Activated CD4-positive, alpha-beta T cell treated with anti-CD3 and anti-CD28 coated beads for 36 hours (primary cell): ENCODE measurements at regions not wholly inside any gene's neighbourhood (a gene's known extent, or its start where the extent isn't known, plus 50 kb on each side); places are given as distances from the start of the nearest gene placed in this dataset.
"Not testable (repeated sequence)": the region's sequence is repeated elsewhere in the genome, so short reads cannot be mapped to it uniquely, and the experiment has no call there.

Source experiments
- ATAC-seq: fragments of 200-7000 bp; cut with Tn5 transposase; one replicate; pipeline ENCODE4 v1.10.0; 2021; ENCODE audit warnings: mild to moderate bottlenecking, moderate library complexity
- CTCF ChIA-PET: fragments of 350-600 bp; sonication (Branson Sonifier 250); formaldehyde crosslinking; loops from one replicate; lab custom pipeline; 2021; ENCODE audit warnings: antibody characterized with exemption; lab: Charles Lee
- POLR2A ChIA-PET: fragments of 350-600 bp; sonication (Branson Sonifier 250); formaldehyde crosslinking; loops from one replicate; lab custom pipeline; 2021; ENCODE audit warnings: antibody characterized with exemption, inconsistent platforms; lab: Charles Lee
- DNase-seq: peaks from one replicate; pipeline ENCODE4 v3.0.0-alpha.2; 2020
- H3K27ac Mint-ChIP-seq: one replicate; pipeline ENCODE4 v1.8.0; 2021; ENCODE audit warnings: mixed read lengths
- H3K27me3 Mint-ChIP-seq: one replicate; pipeline ENCODE4 v1.8.0; 2021; ENCODE audit warnings: mixed read lengths
- H3K36me3 Mint-ChIP-seq: one replicate; pipeline ENCODE4 v1.8.0; 2021; ENCODE audit warnings: low read depth, mixed read lengths
- H3K4me1 Mint-ChIP-seq: one replicate; pipeline ENCODE4 v1.8.0; 2021; ENCODE audit warnings: mixed read lengths
- H3K4me3 Mint-ChIP-seq: one replicate; pipeline ENCODE4 v1.8.0; 2021; ENCODE audit warnings: mild to moderate bottlenecking, moderate library complexity, mixed read lengths
- H3K9me3 Mint-ChIP-seq: one replicate; pipeline ENCODE4 v1.8.0; 2021; ENCODE audit warnings: low read depth, mixed read lengths
- intact Hi-C, 2 experiments: fragments of 100-400 bp; cut with DNase I in 1 of 2; cut with micrococcal nuclease in 1 of 2; formaldehyde crosslinking; loops; one replicate each; pipeline versions ENCODE4 v1.14.2 to v1.15.1; 2022 to 2024; cut with DNase I, micrococcal nuclease

DNA sequence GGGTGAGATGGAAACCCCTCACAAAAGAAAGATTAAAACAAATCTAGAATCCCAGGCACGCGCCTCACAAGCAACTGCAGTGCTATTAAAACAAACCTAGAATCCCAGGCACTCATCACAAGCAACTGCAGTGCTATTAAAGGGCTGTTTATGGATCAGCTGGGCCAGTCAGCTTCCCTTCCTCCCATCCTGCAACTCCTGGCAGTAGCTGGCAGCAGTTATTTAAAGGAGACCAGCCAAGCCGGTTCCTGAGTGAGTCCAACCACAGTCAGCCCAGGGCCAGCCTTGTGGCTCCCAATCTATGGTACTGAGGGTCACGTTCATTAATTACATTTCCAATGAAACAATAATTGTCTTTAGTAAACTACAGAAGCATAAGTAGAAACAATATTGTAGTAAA, 1673.5 kb downstream of the SPATA31A7 start:
- H3K27me3 Mint-ChIP-seq: peaks cover 33% of the 10 kb centered on the region
- H3K4me1 Mint-ChIP-seq, H3K27ac Mint-ChIP-seq, ATAC-seq, intact Hi-C loops, H3K36me3 Mint-ChIP-seq, CTCF ChIA-PET, H3K9me3 Mint-ChIP-seq, DNase-seq, POLR2A ChIA-PET, H3K4me3 Mint-ChIP-seq: not testable (repeated sequence)

DNA sequence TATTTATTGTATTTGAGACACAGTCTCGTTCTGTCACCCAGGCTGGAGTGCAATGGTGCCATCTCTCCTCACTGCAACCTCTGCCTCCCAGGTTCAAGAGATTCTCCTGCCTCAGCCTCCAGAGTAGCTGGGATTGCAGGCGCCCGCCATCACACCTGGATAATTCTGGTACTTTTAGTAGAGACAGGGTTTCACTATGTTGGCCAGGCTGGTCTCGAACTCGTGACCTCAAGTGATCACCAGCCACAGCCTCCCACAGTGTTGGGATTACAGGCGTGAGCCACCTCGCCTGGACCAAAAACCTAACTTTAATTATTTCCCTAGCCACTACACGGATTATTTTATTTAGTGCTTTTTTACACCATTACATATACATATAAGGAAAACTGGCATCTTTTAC, 1674.0 kb downstream of the SPATA31A7 start:
- not testable (repeated sequence) for H3K9me3 Mint-ChIP-seq

DNA sequence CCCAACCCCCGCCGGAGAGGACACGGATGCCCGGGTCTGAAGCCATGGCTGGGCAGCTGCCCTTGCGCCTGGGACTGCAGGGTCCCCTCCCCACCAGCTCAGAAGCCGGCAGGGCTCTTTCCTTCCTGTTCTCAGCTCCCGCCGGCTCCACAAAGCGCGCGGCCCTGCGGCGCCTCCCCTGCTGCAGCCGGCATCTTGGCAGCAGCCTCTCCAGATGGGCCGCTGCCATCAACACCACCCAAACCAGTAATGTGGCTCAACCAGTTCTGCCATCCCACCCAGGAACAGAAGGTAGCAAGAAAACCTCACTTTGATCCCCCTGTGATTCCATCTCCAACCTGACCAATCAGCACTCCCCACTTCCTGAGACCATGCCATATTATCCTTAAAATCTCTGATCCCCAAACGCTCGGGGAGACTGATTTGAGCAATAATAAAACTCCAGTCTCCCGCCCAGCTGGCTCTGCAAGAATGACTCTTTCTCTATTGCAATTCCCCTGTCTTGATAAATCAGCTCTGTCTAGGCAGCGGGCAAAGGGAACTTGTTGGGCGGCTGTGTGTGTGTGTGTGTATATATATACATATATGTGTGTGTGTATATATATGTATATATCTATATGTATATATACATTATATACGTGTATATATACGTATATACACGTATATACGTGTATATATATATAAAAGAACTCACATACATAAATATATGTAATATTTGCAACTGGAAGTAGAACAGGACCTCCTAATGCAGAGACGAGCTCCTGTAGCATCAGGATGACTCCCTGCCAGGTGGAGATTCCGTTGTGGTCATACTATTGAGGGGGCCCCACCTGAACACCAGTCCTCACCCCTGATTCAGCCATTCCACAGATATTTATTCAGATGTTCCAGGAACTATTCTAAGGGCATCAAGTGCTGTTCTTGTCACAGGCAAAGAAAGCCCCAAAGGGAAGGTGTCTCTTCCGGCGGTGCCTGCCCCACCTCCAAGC, 1674.9 kb downstream of the SPATA31A7 start:
- CTCF ChIA-PET, H3K27ac Mint-ChIP-seq, H3K9me3 Mint-ChIP-seq, POLR2A ChIA-PET, H3K4me3 Mint-ChIP-seq, H3K36me3 Mint-ChIP-seq, ATAC-seq, H3K4me1 Mint-ChIP-seq, intact Hi-C loops: not testable (repeated sequence)
- peaks cover 33% of the 10 kb centered on the region for H3K27me3 Mint-ChIP-seq
- peak; percentile 18 for DNase-seq

More for the DNA sequence above, 1674.0 kb downstream of the SPATA31A7 start:
- DNase-seq, CTCF ChIA-PET, H3K36me3 Mint-ChIP-seq, H3K27ac Mint-ChIP-seq, intact Hi-C loops, ATAC-seq, H3K4me3 Mint-ChIP-seq, POLR2A ChIA-PET, H3K4me1 Mint-ChIP-seq: not testable (repeated sequence)
- peaks cover 33% of the 10 kb centered on the region for H3K27me3 Mint-ChIP-seq

DNA sequence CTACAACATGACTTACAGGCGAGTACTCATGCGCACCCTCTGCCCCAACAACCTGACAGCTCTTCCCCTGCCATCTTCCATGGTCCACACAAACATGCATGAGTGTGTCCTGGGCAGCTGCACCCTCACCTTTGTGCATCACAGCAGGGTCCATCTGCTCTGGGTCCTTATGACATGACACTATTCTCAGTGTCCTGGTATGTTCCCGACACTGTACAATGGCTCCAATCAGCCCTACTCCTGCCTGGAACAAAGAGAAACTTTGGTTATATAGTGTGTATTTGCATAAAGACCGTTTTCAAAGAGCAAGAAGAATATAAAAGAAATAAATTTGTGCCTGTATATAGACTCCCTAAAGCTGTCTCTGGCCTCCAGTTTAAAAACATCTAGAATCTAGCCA, 1679.2 kb downstream of the SPATA31A7 start:
- intact Hi-C loops, DNase-seq, ATAC-seq, POLR2A ChIA-PET, H3K27ac Mint-ChIP-seq, CTCF ChIA-PET, H3K4me1 Mint-ChIP-seq, H3K36me3 Mint-ChIP-seq, H3K4me3 Mint-ChIP-seq, H3K9me3 Mint-ChIP-seq: not testable (repeated sequence)
- peaks cover 21% of the 10 kb centered on the region for H3K27me3 Mint-ChIP-seq

DNA sequence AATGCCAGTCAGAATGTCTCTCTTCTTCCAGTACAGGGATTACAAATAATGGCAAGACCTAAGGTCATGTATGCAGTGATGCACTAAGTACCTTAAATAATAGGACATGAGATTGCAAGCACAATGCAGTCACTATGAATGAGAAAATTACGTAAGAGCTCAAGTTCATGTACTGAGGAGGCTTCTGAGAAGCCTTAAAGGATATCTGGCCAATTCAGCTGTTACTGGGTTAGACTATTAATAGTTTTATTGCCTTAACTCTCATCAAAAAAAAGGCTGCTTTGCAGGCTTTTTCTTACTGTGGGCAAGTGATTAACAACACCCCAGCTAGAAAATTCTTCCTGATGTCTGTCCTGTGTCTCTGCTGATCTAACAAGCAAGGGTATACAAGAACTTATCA, 1681.9 kb downstream of the SPATA31A7 start:
- H3K4me3 Mint-ChIP-seq, DNase-seq, H3K27me3 Mint-ChIP-seq, ATAC-seq, H3K4me1 Mint-ChIP-seq, H3K9me3 Mint-ChIP-seq, POLR2A ChIA-PET, intact Hi-C loops, CTCF ChIA-PET, H3K36me3 Mint-ChIP-seq, H3K27ac Mint-ChIP-seq: not testable (repeated sequence)

DNA sequence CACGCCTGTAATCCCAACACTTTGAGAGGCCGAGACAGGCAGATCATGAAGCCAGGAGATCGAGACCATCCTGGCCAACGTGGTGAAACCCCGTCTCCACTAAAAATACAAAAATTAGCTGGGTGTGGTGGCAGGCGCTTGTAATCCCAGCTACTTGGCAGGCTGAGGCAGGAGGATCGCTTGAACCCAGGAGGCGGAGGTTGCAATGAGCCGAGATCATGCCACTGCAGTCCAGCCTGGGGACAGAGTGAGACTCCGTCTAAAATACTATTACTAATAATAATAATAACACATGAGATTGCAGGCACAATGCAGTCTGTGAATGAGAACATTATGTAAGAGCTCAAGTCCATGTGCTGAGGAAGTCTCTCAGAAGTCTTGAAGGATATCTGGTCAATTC, 1684.4 kb downstream of the SPATA31A7 start:
- H3K9me3 Mint-ChIP-seq, H3K4me3 Mint-ChIP-seq, ATAC-seq, H3K4me1 Mint-ChIP-seq, intact Hi-C loops, POLR2A ChIA-PET, H3K36me3 Mint-ChIP-seq, DNase-seq, CTCF ChIA-PET, H3K27ac Mint-ChIP-seq: not testable (repeated sequence)
- H3K27me3 Mint-ChIP-seq: peaks cover 15% of the 10 kb centered on the region

DNA sequence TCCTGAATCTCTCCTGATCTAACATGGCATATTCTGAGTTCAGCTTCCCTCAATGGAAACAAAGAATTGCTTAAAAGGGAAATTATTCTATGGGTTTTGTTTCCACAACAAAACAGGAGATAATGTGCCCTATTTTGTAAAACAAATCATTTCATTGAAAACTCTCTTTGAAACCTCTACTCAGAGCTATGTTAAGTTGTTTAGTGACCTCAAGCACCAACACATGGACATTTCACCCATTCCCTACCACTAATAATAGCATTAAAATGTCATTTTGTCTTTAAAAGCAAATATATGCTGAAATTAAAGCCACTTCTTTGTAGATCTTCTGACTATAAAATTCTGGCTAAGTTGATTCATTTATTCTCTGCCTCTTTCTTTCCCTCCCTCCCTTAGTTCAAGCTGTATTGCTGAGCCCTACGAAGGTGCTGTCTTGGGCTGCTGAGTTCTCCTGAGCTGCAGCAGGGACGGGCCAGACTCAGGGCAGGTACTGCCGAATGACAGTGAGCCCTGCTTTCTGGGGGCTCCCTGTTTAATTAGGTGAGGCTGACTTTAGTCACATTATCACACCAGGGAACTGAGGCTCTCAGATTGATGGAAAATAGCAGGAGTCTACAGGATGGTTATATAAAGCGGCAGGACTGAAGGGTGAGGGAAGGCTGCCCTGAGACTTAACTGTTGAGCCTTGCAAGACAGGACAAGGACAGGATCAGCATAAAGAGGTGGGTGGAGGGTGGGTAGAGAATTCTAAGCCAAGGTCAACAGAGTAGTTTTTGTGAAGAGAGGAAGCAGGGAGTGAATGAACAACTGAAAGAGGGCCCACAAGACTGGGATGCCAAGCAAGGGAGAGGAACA, 1685.1 kb downstream of the SPATA31A7 start:
- ATAC-seq, H3K9me3 Mint-ChIP-seq, H3K4me3 Mint-ChIP-seq, CTCF ChIA-PET, H3K36me3 Mint-ChIP-seq, intact Hi-C loops, H3K4me1 Mint-ChIP-seq, POLR2A ChIA-PET, H3K27ac Mint-ChIP-seq, DNase-seq: not testable (repeated sequence)
- H3K27me3 Mint-ChIP-seq: peaks cover 18% of the 10 kb centered on the region

DNA sequence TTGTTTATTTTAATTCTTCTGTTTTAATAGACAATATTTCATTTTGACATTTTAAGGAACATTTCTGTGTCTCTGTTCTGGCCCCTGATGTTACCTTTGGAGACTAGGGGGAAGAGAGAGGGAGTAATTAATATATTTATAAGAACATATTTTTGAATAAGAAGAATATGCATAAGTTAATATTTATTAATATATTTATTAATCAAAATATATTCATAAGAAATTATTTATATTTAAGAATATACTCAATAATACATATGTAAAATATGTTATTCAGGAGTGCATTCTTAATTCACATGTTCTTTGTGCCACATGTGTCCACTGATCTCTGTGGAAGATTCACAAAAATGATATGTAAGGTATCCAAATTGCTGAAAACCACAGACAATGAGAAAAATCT, 1687.7 kb downstream of the SPATA31A7 start:
- H3K9me3 Mint-ChIP-seq, POLR2A ChIA-PET, CTCF ChIA-PET, intact Hi-C loops, H3K36me3 Mint-ChIP-seq, ATAC-seq, H3K27ac Mint-ChIP-seq, H3K4me1 Mint-ChIP-seq, DNase-seq, H3K4me3 Mint-ChIP-seq: not testable (repeated sequence)
- H3K27me3 Mint-ChIP-seq: peaks cover 24% of the 10 kb centered on the region

DNA sequence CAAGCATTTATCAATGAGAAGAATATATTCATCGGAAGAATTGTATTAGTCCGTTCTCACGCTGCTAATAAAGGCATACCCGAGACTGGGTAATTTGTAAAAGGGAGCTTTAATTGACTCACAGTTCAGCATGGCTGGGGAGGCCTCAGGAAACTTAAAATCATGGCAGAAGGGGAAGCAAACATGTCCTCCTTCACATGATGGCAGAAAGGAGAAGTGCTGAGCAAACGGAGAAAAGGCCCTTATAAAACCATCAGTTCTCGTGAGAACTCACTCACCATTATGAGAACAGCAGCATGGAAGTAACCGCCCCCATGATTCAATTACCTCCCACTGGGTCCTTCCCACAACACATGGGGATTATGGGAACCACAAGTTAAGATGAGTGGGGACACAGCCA, 1688.2 kb downstream of the SPATA31A7 start:
- POLR2A ChIA-PET, H3K36me3 Mint-ChIP-seq, H3K4me1 Mint-ChIP-seq, CTCF ChIA-PET, H3K4me3 Mint-ChIP-seq, ATAC-seq, DNase-seq, H3K27ac Mint-ChIP-seq, intact Hi-C loops, H3K9me3 Mint-ChIP-seq: not testable (repeated sequence)
- H3K27me3 Mint-ChIP-seq: peaks cover 24% of the 10 kb centered on the region

DNA sequence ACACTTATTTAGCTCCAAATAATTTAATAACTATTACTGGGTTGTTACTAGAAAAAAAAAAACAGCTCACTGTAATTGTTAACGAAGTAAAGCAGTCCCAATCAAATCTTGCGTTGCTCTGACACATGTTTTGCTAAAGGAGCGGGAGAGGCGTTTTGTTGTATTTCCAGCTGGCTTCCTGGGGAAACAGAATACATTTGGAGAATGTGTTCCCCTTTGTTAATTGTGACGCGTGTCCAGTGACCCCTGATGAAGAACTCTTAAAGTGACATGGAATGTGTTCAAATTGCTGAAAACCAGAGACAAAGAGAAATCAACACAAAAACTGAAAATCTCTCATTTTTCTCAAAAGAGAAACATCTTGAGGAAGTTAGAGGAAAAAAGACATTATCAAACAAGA, 1690.6 kb downstream of the SPATA31A7 start:
- H3K27me3 Mint-ChIP-seq: peaks cover 22% of the 10 kb centered on the region
- H3K4me1 Mint-ChIP-seq, DNase-seq, POLR2A ChIA-PET, ATAC-seq, H3K9me3 Mint-ChIP-seq, intact Hi-C loops, H3K4me3 Mint-ChIP-seq, H3K27ac Mint-ChIP-seq, H3K36me3 Mint-ChIP-seq, CTCF ChIA-PET: not testable (repeated sequence)

DNA sequence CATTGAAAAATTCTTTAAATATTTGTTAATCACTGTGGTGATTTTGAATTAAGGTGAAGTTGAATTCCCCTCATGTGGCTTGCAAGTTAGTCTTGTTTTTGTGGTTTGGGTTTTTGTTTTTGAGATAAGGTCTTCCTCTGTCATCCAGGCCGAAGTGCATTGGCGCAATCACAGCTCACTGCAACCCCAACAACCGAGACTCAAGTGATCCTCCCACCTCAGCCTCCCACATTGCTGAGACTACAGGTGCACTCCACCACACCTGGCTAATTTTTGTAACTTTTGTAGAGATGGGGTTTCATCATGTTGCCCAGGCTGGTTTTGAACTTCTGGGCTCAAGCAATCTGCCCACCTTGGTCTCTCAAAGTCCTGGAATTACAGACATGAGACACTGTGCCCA, 1691.1 kb downstream of the SPATA31A7 start:
- ATAC-seq, H3K9me3 Mint-ChIP-seq, CTCF ChIA-PET, H3K4me3 Mint-ChIP-seq, H3K4me1 Mint-ChIP-seq, POLR2A ChIA-PET, H3K36me3 Mint-ChIP-seq, DNase-seq, intact Hi-C loops, H3K27ac Mint-ChIP-seq: not testable (repeated sequence)
- H3K27me3 Mint-ChIP-seq: peaks cover 22% of the 10 kb centered on the region
